HG03175 (cell line): ENCODE measurements at regions not wholly inside any gene's neighbourhood (a gene's known extent, or its start where the extent isn't known, plus 50 kb on each side); places are given as distances from the start of the nearest gene placed in this dataset.
"Not testable (repeated sequence)": the region's sequence is repeated elsewhere in the genome, so short reads cannot be mapped to it uniquely, and the experiment has no call there.

ENCODE experiments used
- ATAC-seq: cut with Tn5 transposase; IDR thresholded peaks from one replicate; pipeline ENCODE4 v1.9.1; 2021; ENCODE audit warnings: mild to moderate bottlenecking, moderate library complexity; ENCODE audit not compliant: unreplicated experiment

- ATAC-seq = not testable (repeated sequence)
Observed at GRCh38 chr6:105858639-105859038, 227.5 kb upstream of the PRDM1 start.

GRCh38 chr6:105855433-105855832 is 230.7 kb upstream of the PRDM1 start:
- ATAC-seq = no peak

GRCh38 chr6:105853979-105854378 is 232.2 kb upstream of the PRDM1 start:
- not testable (repeated sequence) for ATAC-seq

GRCh38 chr6:105851606-105852005 is 234.5 kb upstream of the PRDM1 start:
- ATAC-seq = no peak

- ATAC-seq = no peak
Observed at GRCh38 chr6:105851113-105851580, 235.0 kb upstream of the PRDM1 start.

GRCh38 chr6:105850261-105851112 is 235.6 kb upstream of the PRDM1 start:
- no peak for ATAC-seq

- ATAC-seq = no peak
Observed at GRCh38 chr6:105849746-105850145, 236.4 kb upstream of the PRDM1 start.

- no peak for ATAC-seq
Observed at GRCh38 chr6:105847433-105847832, 238.7 kb upstream of the PRDM1 start.

GRCh38 chr6:105844275-105844883 is 241.8 kb upstream of the PRDM1 start:
- no peak for ATAC-seq

GRCh38 chr6:105839266-105839665 is 246.9 kb upstream of the PRDM1 start:
- no peak for ATAC-seq

GRCh38 chr6:105838171-105838570 is 248.0 kb upstream of the PRDM1 start:
- no peak for ATAC-seq

- no peak for ATAC-seq
Observed at GRCh38 chr6:105836889-105837288, 249.2 kb upstream of the PRDM1 start.

- no peak for ATAC-seq
Observed at GRCh38 chr6:105836379-105836778, 249.8 kb upstream of the PRDM1 start.

- ATAC-seq = no peak
Observed at GRCh38 chr6:105835373-105835772, 250.8 kb upstream of the PRDM1 start.

- no peak for ATAC-seq
Observed at GRCh38 chr6:105833959-105834947, 251.9 kb upstream of the PRDM1 start.

GRCh38 chr6:105832313-105832761 is 253.8 kb upstream of the PRDM1 start:
- ATAC-seq = no peak

- ATAC-seq = no peak
Observed at GRCh38 chr6:105831311-105832097, 254.6 kb upstream of the PRDM1 start.

GRCh38 chr6:105825210-105825609 is 260.9 kb upstream of the PRDM1 start:
- ATAC-seq = no peak

GRCh38 chr6:105824732-105825131 is 261.4 kb upstream of the PRDM1 start:
- no peak for ATAC-seq

- ATAC-seq = no peak
Observed at GRCh38 chr6:105821777-105822176, 264.4 kb upstream of the PRDM1 start.
